ENCODE measurements at regions not wholly inside any gene's neighbourhood (a gene's known extent, or its start where the extent isn't known, plus 50 kb on each side); places are given as distances from the start of the nearest gene placed in this dataset.

- no peak for FAIRE-seq
- TF ChIP-seq CTCF (IDR thresholded peaks at IDR 0.05; ENCODE audit: insufficient read depth, missing control alignments) = no peak
- no peak for DNase-seq (ENCODE audit: insufficient read length, low spot score)
Measured at GRCh38 chr16:48862087-48862532, 252.1 kb upstream of the N4BP1 start.

- DNase-seq (ENCODE audit: insufficient read length, low spot score) (no peak), FAIRE-seq (no peak)
- TF ChIP-seq CTCF (IDR thresholded peaks at IDR 0.05; ENCODE audit: insufficient read depth, missing control alignments) = no peak
Measured at GRCh38 chr16:48860341-48860740, 250.4 kb upstream of the N4BP1 start.

- DNase-seq (ENCODE audit: insufficient read length, low spot score) (no peak), FAIRE-seq (no peak)
- TF ChIP-seq CTCF (IDR thresholded peaks at IDR 0.05; ENCODE audit: insufficient read depth, missing control alignments) = no peak
Measured at GRCh38 chr16:48852951-48853350, 243.0 kb upstream of the N4BP1 start.

GRCh38 chr16:48852458-48852857, 242.5 kb upstream of the N4BP1 start:
- no peak for FAIRE-seq
- TF ChIP-seq CTCF (IDR thresholded peaks at IDR 0.05; ENCODE audit: insufficient read depth, missing control alignments) = no peak
- DNase-seq (ENCODE audit: insufficient read length, low spot score) = no peak

- FAIRE-seq (no peak), DNase-seq (ENCODE audit: insufficient read length, low spot score) (no peak)
- TF ChIP-seq CTCF (IDR thresholded peaks at IDR 0.05; ENCODE audit: insufficient read depth, missing control alignments) = no peak
Measured at GRCh38 chr16:48850097-48850770, 240.3 kb upstream of the N4BP1 start.

- no peak for TF ChIP-seq CTCF (IDR thresholded peaks at IDR 0.05; ENCODE audit: insufficient read depth, missing control alignments)
- no peak for FAIRE-seq
- DNase-seq (ENCODE audit: insufficient read length, low spot score) = no peak
Measured at GRCh38 chr16:48846277-48846676, 236.3 kb upstream of the N4BP1 start.

- TF ChIP-seq CTCF (IDR thresholded peaks at IDR 0.05; ENCODE audit: insufficient read depth, missing control alignments) = no peak
- no peak for DNase-seq (ENCODE audit: insufficient read length, low spot score)
- FAIRE-seq = no peak
Measured at GRCh38 chr16:48845261-48845660, 235.3 kb upstream of the N4BP1 start.
